Uterus (tissue), 3 donors: ENCODE measurements at regions not wholly inside any gene's neighbourhood (a gene's known extent, or its start where the extent isn't known, plus 50 kb on each side); places are given as distances from the start of the nearest gene placed in this dataset.
"Not testable (repeated sequence)": the region's sequence is repeated elsewhere in the genome, so short reads cannot be mapped to it uniquely, and the experiment has no call there.

Experiments
- DNase-seq, 2 donors: peaks; one replicate each; pipeline ENCODE4 v3.0.0-alpha.2; 2019 to 2020
- H3K27ac ChIP-seq, 2 donors: fragments of 200-600 bp; sonication (generic); 1 replicate in 1 of 2; 2 replicates in 1 of 2; pipeline ENCODE4 v1.5.1; 2016 to 2018
- H3K27me3 ChIP-seq, 2 donors: fragments of 200-600 bp; sonication (generic); one replicate each; pipeline ENCODE4 v1.5.1; 2018 to 2019; ENCODE audit warnings: control low read depth in 1 of 2
- H3K36me3 ChIP-seq, 2 donors: fragments of 200-600 bp; sonication (generic); one replicate each; pipeline ENCODE4 v1.5.1; 2019; ENCODE audit warnings: control low read depth in 1 of 2
- H3K4me1 ChIP-seq, 2 donors: fragments of 200-600 bp; sonication (generic); one replicate each; pipeline ENCODE4 v1.5.1; 2018 to 2019; ENCODE audit warnings: control low read depth in 1 of 2
- H3K4me3 ChIP-seq, 2 donors: fragments of 200-600 bp; sonication (generic); 1 replicate in 1 of 2; 2 replicates in 1 of 2; pipeline ENCODE4 v1.5.1; 2018 to 2019; ENCODE audit warnings: mild to moderate bottlenecking in 1 of 2
- H3K9me3 ChIP-seq, 2 donors: fragments of 200-600 bp; sonication (generic); one replicate each; pipeline ENCODE4 v1.5.1; 2019; ENCODE audit warnings: control low read depth in 1 of 2
- POLR2A ChIP-seq, 2 donors: fragments of 450-650 bp; IDR thresholded peaks; one replicate each; pipeline ENCODE4 v1.6.1; 2016; ENCODE audit warnings: antibody characterized with exemption in 2 of 2, mild to moderate bottlenecking in 1 of 2, moderate library complexity in 1 of 2
- intact Hi-C: fragments of 100-400 bp; cut with DNase I; formaldehyde crosslinking; loops from one replicate; pipeline ENCODE4 v1.15.1; 2023; ENCODE audit warnings: low total_unique reads
- TF ChIP-seq, protein P1 (sequence below), 4 experiments: fragments of 200-600 bp in 2 of 4; fragments of 450-650 bp in 2 of 4; sonication (generic) in 2 of 4; IDR thresholded peaks; one replicate each; pipeline ENCODE4 v1.5.1; 2016 to 2019; ENCODE audit warnings: antibody characterized with exemption in 4 of 4, mild to moderate bottlenecking in 2 of 4, moderate library complexity in 1 of 4
- donor health status: DM: yes; HTN: yes; CAD: no.

DNA sequence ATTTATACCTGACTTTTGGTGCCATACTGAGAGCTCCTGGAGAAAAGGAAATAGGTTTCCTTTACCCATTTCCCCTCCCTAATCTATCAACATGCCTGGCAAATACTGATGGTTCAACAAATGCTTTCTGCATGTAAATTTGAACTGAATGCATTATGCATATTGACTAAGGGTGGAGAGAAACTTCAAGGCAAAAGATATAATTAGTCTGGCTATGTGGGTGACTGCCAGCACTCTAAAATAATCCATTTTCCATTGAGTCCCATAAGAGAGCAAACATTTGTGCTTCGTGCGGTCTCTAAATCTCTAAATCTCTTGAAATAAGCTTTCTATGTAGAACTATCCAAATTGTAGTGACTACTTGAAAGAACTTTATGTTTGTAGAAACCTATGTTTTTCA, 451.3 kb upstream of the LMCD1 start:
- Histone ChIP-seq H3K4me1 (no peaks in the 10 kb centered on the region), H3K27me3 (no peaks in the 10 kb centered on the region), H3K27ac (no peak overlapping the region), H3K4me3 (no peak overlapping the region), H3K36me3 (no peaks in the 10 kb centered on the region), H3K9me3 (no peaks in the 10 kb centered on the region)
- TF ChIP-seq, protein P1, sequence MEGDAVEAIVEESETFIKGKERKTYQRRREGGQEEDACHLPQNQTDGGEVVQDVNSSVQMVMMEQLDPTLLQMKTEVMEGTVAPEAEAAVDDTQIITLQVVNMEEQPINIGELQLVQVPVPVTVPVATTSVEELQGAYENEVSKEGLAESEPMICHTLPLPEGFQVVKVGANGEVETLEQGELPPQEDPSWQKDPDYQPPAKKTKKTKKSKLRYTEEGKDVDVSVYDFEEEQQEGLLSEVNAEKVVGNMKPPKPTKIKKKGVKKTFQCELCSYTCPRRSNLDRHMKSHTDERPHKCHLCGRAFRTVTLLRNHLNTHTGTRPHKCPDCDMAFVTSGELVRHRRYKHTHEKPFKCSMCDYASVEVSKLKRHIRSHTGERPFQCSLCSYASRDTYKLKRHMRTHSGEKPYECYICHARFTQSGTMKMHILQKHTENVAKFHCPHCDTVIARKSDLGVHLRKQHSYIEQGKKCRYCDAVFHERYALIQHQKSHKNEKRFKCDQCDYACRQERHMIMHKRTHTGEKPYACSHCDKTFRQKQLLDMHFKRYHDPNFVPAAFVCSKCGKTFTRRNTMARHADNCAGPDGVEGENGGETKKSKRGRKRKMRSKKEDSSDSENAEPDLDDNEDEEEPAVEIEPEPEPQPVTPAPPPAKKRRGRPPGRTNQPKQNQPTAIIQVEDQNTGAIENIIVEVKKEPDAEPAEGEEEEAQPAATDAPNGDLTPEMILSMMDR (IDR thresholded peaks at IDR 0.05), result no peak
- TF ChIP-seq POLR2A (IDR thresholded peaks at IDR 0.05), result no peak
- intact Hi-C loops, result no loop called here
- no peak for DNase-seq

DNA sequence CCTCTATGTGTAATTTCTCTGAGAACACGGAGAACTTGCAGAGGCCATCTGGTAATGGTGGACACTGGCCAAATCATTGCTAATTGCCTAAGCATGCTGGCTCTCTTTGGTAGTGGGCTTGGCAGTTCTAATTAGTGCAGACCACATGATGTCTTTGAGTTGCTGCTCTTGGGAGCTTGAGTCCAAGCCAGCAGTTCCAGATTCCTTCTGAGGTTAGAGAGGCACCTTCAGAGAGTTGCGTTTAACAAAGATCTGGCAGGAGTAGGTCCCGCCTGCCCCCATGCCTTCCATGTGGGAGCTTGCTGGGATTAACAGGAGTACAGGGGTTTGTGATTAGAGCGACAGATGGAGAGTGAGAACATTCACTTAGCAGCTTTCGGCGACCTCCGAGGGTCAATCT, 449.0 kb upstream of the LMCD1 start:
- no peak overlapping the region for H3K4me3 ChIP-seq
- H3K9me3 ChIP-seq, result no peaks in the 10 kb centered on the region
- H3K36me3 ChIP-seq, result no peaks in the 10 kb centered on the region
- no peaks in the 10 kb centered on the region for H3K4me1 ChIP-seq
- H3K27me3 ChIP-seq, result no peaks in the 10 kb centered on the region
- DNase-seq, result no peak
- no peak for TF ChIP-seq POLR2A (IDR thresholded peaks at IDR 0.05)
- TF ChIP-seq, protein P1 (IDR thresholded peaks at IDR 0.05), result no peak
- intact Hi-C loops, result no loop called here
- no peak overlapping the region for H3K27ac ChIP-seq

DNA sequence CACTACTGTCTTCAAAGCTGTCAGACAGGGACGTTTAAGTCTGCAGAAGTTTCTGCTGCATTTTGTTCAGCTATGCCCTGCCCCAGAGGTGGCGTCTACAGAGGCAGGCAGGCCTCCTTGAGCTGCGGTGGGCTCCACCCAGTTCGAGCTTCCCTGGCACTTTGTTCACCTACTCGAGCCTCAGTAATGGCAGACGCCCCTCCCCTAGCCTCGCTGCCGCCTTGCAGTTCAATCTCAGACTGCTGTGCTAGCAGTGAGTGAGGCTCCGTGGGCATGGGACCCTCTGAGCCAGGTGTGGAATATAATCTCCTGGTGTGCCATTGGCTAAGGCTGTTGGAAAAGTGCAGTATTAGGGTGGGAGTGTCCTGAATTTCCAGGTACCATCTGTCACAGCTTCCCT, 433.5 kb upstream of the LMCD1 start:
- intact Hi-C loops, H3K27ac ChIP-seq, H3K27me3 ChIP-seq, H3K9me3 ChIP-seq, H3K36me3 ChIP-seq, DNase-seq, H3K4me3 ChIP-seq, H3K4me1 ChIP-seq: not testable (repeated sequence)

DNA sequence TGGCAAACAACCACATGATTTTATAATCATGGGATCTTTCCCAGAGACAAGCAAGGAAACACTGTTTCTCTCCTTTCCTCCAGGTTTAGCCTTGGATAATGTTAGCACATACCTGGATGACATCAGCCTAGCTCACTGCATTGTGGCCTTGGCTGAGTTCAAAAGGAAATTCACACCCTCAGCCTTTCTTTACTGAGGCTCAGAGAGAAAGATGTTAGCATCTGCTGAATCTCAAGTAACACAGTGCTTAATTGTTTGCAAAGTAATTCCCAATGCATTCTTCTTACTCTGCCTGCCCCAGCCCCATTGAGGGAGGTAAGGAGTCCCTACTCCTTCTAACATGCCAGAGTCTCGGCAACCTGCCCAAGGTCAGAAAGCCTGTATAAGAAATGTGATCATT, 432.2 kb upstream of the LMCD1 start:
- Histone ChIP-seq H3K27me3 (no peaks in the 10 kb centered on the region), H3K9me3 (no peaks in the 10 kb centered on the region), H3K27ac (no peak overlapping the region), H3K4me1 (no peaks in the 10 kb centered on the region), H3K36me3 (no peaks in the 10 kb centered on the region), H3K4me3 (no peak overlapping the region)
- intact Hi-C loops, result no loop called here
- DNase-seq, result no peak
- TF ChIP-seq, protein P1 (IDR thresholded peaks at IDR 0.05), result no peak
- TF ChIP-seq POLR2A (IDR thresholded peaks at IDR 0.05), result no peak

DNA sequence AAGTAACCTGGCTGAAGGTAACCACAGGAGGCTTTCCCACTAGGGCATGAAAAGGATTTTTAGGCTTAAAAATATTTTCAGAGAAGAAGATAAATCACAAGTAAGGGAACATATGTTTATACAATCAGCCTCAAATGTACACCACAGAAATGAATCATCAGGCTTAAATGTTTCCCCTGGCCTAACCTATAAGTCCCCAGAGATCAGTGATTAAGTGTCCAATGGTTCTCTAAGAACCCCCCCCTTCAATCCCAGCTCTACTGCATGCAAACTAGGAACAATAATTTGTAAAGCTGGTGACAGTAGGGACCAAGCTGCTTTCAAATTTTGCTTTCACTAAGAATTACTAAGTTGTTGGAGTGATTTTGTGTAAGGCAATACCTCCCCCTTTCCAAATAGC, 431.6 kb upstream of the LMCD1 start:
- no peak overlapping the region for H3K27ac ChIP-seq
- no peaks in the 10 kb centered on the region for H3K9me3 ChIP-seq
- intact Hi-C loops, result no loop called here
- no peak for TF ChIP-seq POLR2A (IDR thresholded peaks at IDR 0.05)
- TF ChIP-seq, protein P1 (IDR thresholded peaks at IDR 0.05), result no peak
- no peaks in the 10 kb centered on the region for H3K27me3 ChIP-seq
- no peaks in the 10 kb centered on the region for H3K36me3 ChIP-seq
- no peaks in the 10 kb centered on the region for H3K4me1 ChIP-seq
- H3K4me3 ChIP-seq, result no peak overlapping the region
- DNase-seq, result no peak

DNA sequence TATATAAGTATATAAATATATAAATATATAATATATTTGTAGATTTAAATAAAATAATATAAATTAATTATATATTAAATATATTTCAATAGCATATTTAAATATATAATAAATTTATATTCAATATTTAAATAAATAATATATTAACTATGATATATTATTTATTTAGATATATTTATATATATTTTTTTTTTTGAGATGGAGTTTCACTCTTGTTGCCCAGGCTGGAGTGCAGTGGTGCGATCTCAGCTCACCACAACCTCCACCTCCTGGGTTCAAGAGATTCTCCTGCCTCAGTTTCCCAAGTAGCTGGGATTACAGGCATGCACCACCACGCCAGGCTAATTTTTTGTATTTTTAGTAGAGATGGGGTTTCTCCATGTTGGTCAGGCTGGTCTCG, 426.9 kb upstream of the LMCD1 start:
- H3K9me3 ChIP-seq, H3K27me3 ChIP-seq, H3K36me3 ChIP-seq, H3K4me3 ChIP-seq, intact Hi-C loops, H3K4me1 ChIP-seq, DNase-seq, H3K27ac ChIP-seq: not testable (repeated sequence)
